ENCODE measurements at regions not wholly inside any gene's neighbourhood (a gene's known extent, or its start where the extent isn't known, plus 50 kb on each side); places are given as distances from the start of the nearest gene placed in this dataset.
A peak's percentile ranks its signal among the peaks of the same experiment; 100 is the strongest.
"Not testable (repeated sequence)": the region's sequence is repeated elsewhere in the genome, so short reads cannot be mapped to it uniquely, and the experiment has no call there.

DNA sequence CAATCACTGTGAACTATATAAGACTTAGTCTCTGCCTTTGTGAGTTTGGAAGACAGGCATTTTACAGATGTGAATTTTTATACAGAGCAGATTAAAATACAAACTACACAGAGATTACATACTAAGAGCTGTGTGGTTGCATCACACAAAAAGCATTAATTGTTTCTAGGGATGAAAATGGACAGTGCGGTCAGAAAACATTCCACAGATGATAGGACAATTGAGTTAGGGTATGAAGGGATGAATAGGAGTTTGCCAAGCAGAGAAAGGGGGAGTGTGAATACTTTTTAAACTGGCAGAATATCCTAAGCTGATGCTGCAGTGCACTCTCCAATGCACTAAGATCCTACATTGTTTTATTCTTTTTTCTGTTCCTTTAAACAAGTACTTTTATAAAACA, 345.8 kb downstream of the VRK1 start:
- Histone ChIP-seq H3K9me3 (no peaks in the 10 kb centered on the region), H3K4me1 (no peaks in the 10 kb centered on the region), H3K27ac (no peak overlapping the region), H3K27me3 (peaks cover 3% of the 10 kb centered on the region), H3K36me3 (no peaks in the 10 kb centered on the region), H3K4me3 (no peak overlapping the region)
- no peak for DNase-seq (ENCODE audit: low spot score in 2 of 2)
- WGBS = 93% methylated on average over 1 of the region's 1 CpG
- TF ChIP-seq POLR2A (IDR thresholded peaks at IDR 0.05) (no peak), POLR2AphosphoS5 (IDR thresholded peaks at IDR 0.05) (no peak)

DNA sequence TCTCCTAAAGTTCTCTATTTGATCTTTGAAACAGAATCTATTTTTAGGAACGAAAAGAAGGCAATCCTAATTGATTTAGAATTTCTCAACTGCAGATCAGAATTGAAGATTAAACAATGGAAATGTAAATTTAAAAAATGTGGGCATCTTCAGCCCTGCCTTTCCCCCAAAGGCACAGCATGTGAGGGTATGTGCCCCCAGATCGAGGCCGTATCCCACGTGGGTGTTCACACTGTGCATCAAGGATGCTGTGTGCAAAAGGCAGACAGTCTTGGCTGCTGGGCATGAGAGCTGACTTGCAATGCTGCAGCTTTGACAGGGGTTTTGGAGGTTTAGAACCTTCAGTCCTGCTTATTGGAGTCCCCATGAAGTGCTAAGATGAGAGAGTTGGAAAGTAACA, 346.3 kb downstream of the VRK1 start:
- H3K27ac ChIP-seq = no peak overlapping the region
- no peak for DNase-seq (ENCODE audit: low spot score in 2 of 2)
- no peaks in the 10 kb centered on the region for H3K9me3 ChIP-seq
- 47% methylated on average over 4 of the region's 4 CpGs for WGBS
- H3K4me1 ChIP-seq = no peaks in the 10 kb centered on the region
- no peaks in the 10 kb centered on the region for H3K27me3 ChIP-seq
- TF ChIP-seq EP300 (IDR thresholded peaks at IDR 0.05) (no peak), POLR2A (IDR thresholded peaks at IDR 0.05) (no peak), POLR2AphosphoS5 (IDR thresholded peaks at IDR 0.05) (no peak)
- TF ChIP-seq, protein P1, sequence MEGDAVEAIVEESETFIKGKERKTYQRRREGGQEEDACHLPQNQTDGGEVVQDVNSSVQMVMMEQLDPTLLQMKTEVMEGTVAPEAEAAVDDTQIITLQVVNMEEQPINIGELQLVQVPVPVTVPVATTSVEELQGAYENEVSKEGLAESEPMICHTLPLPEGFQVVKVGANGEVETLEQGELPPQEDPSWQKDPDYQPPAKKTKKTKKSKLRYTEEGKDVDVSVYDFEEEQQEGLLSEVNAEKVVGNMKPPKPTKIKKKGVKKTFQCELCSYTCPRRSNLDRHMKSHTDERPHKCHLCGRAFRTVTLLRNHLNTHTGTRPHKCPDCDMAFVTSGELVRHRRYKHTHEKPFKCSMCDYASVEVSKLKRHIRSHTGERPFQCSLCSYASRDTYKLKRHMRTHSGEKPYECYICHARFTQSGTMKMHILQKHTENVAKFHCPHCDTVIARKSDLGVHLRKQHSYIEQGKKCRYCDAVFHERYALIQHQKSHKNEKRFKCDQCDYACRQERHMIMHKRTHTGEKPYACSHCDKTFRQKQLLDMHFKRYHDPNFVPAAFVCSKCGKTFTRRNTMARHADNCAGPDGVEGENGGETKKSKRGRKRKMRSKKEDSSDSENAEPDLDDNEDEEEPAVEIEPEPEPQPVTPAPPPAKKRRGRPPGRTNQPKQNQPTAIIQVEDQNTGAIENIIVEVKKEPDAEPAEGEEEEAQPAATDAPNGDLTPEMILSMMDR (IDR thresholded peaks at IDR 0.05) = no peak
- no peak overlapping the region for H3K4me3 ChIP-seq
- H3K36me3 ChIP-seq = no peaks in the 10 kb centered on the region

DNA sequence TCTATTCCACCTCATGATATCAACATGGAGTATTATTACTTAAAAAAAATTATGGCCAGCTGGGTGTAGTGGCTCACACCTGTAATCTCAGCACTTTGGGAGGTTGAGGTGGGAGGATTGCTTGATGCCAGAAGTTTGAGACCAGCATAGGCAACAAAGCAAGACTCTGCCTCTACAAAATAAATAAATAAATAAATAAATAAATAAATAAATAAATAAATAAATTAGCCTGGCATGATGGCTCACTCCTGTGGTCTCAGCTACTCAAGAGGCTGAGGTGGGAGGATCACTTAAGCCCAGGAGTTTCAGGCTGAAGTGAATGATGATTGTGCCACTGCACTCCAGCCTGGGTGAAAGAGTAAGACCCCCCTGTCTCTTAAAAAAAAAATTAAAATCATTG, 350.8 kb downstream of the VRK1 start:
- H3K4me3 ChIP-seq; H3K36me3 ChIP-seq; H3K27me3 ChIP-seq; H3K4me1 ChIP-seq; H3K9me3 ChIP-seq; DNase-seq (ENCODE audit: low spot score in 2 of 2); H3K27ac ChIP-seq: not testable (repeated sequence)

DNA sequence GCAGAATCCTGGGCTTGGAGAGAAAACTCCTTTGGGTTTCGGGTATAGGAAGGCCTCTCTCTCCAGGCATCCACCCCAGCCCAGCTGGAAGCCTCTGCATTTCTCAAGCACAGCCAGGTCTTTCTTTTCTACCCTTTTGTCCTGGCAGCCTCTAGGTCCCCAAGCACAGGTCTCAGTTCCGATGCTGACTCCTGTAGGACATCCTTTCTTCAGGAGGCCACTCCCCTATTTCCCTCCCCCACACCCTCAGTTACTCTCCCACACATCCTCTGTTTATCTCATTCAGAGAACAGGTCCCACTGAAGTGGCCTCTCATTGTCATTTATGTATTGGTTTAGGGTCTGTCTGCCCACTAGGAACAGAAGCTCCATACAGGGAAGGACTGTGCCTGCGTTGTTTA, 352.6 kb downstream of the VRK1 start:
- H3K9me3 ChIP-seq = no peaks in the 10 kb centered on the region
- WGBS = 70% methylated on average over 3 of the region's 3 CpGs
- TF ChIP-seq POLR2A (IDR thresholded peaks at IDR 0.05) = no peak
- no peak for TF ChIP-seq POLR2AphosphoS5 (IDR thresholded peaks at IDR 0.05)
- TF ChIP-seq, protein P1 (IDR thresholded peaks at IDR 0.05) = no peak
- TF ChIP-seq EP300 (IDR thresholded peaks at IDR 0.05) = no peak

DNA sequence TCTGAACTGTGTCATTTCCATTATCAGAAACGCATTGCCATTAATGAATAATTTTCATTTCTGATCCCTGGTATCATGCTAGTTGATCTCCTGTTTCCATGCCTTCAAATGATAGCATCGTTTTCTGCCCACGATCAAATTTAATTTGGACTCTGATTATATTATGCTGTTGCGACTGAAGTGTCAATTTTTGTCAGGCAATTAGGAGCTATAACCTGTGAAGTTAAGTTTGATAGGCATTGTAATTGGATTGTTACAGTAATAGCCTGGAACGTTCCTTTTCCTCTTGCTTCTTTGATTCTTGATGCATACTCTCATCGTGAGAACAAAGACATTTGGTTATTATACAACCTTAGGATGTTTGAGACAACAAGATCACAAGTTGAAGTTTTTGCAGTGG, 356.3 kb downstream of the VRK1 start:
- 83% methylated on average over 6 of the region's 6 CpGs for WGBS
- TF ChIP-seq, protein P1 (IDR thresholded peaks at IDR 0.05) = no peak
- TF ChIP-seq POLR2A (IDR thresholded peaks at IDR 0.05) (no peak), EP300 (IDR thresholded peaks at IDR 0.05) (no peak), POLR2AphosphoS5 (IDR thresholded peaks at IDR 0.05) (no peak)
- Histone ChIP-seq H3K9me3 (no peaks in the 10 kb centered on the region), H3K27me3 (peaks cover 24% of the 10 kb centered on the region), H3K27ac (no peak overlapping the region), H3K36me3 (no peaks in the 10 kb centered on the region), H3K4me3 (no peak overlapping the region), H3K4me1 (no peaks in the 10 kb centered on the region)
- DNase-seq (ENCODE audit: low spot score in 2 of 2) = no peak

More for the DNA sequence above, 352.6 kb downstream of the VRK1 start:
- H3K27ac ChIP-seq = no peak overlapping the region
- H3K4me1 ChIP-seq = no peaks in the 10 kb centered on the region
- H3K27me3 ChIP-seq = peaks cover 6% of the 10 kb centered on the region
- peak in 1 of 2 donors; percentile 41 for DNase-seq (ENCODE audit: low spot score in 2 of 2)
- H3K4me3 ChIP-seq = no peak overlapping the region
- H3K36me3 ChIP-seq = no peaks in the 10 kb centered on the region

DNA sequence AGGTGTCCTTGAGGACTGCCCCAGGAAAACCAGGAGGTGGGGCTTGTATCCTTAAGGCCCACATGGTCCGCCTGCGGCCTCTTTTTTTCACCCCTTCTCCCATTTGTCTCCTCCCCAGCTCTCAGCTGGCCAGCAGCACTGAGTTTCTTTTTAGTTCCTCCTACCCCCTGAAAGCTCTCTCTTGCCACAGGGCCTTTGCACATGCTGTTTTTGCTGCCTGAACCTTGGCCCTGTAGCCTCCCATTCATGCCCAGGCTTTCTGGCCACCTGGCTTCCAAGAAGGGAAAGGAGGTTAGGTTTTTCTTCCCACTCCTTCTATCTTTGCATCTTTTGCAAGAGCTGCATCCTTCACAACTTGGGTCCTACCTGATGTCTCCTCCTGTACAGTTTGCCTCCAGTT, 358.1 kb downstream of the VRK1 start:
- WGBS = 86% methylated on average over 2 of the region's 2 CpGs
- DNase-seq (ENCODE audit: low spot score in 2 of 2) = no peak
- H3K9me3 ChIP-seq = peaks cover 6% of the 10 kb centered on the region
- H3K4me3 ChIP-seq = no peak overlapping the region
- no peak overlapping the region for H3K27ac ChIP-seq
- H3K36me3 ChIP-seq = no peaks in the 10 kb centered on the region
- TF ChIP-seq, protein P1 (IDR thresholded peaks at IDR 0.05) = no peak
- TF ChIP-seq EP300 (IDR thresholded peaks at IDR 0.05) (no peak), POLR2AphosphoS5 (IDR thresholded peaks at IDR 0.05) (no peak), POLR2A (IDR thresholded peaks at IDR 0.05) (no peak)
- H3K27me3 ChIP-seq = peaks cover 29% of the 10 kb centered on the region
- H3K4me1 ChIP-seq = no peaks in the 10 kb centered on the region

All from suprapubic skin (tissue), 4 donors.